ENCODE measurements at regions not wholly inside any gene's neighbourhood (a gene's known extent, or its start where the extent isn't known, plus 50 kb on each side); places are given as distances from the start of the nearest gene placed in this dataset.

GRCh38 chr10:3497581-3497980 lies 287.4 kb downstream of the KLF6 start:
- TF ChIP-seq CTCF (conservative IDR thresholded peaks at IDR 0.05 in 1 of 2, IDR thresholded peaks at IDR 0.05 in 1 of 2; ENCODE audit: low read depth in 1 of 2, low read length in 2 of 2): no peak
- TF ChIP-seq EZH2 (IDR thresholded peaks at IDR 0.05; ENCODE audit: low read length, missing control alignments): no peak
